Gastrocnemius medialis (tissue), 4 donors: ENCODE measurements at regions not wholly inside any gene's neighbourhood (a gene's known extent, or its start where the extent isn't known, plus 50 kb on each side); places are given as distances from the start of the nearest gene placed in this dataset.

Experiments used
- POLR2A ChIP-seq, 2 donors: fragments of 450-650 bp; IDR thresholded peaks; one replicate each; pipeline ENCODE4 v1.6.1; 2017; ENCODE audit warnings: antibody characterized with exemption in 2 of 2, mild to moderate bottlenecking in 2 of 2, moderate library complexity in 2 of 2
- TF ChIP-seq, protein P1 (sequence below), 5 experiments: fragments of 450-650 bp in 3 of 5; fragments of 200-600 bp in 2 of 5; sonication (generic) in 2 of 5; IDR thresholded peaks in 4 of 5; conservative IDR thresholded peaks in 1 of 5; 1 replicate in 4 of 5; 2 replicates in 1 of 5; pipeline ENCODE4 v1.5.1; 2016 to 2019; ENCODE audit warnings: antibody characterized with exemption in 5 of 5, mild to moderate bottlenecking in 3 of 5, moderate library complexity in 3 of 5

DNA sequence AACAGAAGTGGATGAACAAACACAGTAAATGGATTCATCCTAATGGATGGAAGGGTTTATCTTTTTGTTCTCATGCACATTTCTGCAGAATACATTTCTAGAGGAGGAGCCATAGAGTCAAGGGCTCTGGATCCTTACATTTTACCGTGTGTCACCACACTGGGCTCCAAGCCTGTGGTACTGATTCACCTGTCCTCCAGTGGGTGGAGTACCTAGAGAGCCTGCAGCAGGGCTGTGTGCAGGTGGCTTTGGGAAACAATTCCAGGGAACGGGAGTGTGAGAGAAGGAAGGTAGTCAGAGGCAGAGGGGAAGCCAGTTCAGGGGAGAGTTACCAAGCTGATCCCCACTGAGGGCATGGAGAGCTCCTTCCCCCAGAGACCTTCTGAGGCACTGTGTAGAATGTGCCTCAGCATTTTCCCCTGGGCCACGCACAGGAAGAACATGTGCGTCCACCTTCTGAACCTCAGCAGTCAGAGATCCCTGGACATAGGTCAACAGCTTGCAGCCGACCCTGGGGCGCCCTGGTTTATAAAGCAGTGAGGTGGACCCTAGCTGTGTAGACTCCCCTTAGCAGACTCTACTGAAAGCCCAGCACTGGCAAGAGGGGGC, 85.3 kb upstream of the SLC22A23 start:
- TF ChIP-seq, protein P1, sequence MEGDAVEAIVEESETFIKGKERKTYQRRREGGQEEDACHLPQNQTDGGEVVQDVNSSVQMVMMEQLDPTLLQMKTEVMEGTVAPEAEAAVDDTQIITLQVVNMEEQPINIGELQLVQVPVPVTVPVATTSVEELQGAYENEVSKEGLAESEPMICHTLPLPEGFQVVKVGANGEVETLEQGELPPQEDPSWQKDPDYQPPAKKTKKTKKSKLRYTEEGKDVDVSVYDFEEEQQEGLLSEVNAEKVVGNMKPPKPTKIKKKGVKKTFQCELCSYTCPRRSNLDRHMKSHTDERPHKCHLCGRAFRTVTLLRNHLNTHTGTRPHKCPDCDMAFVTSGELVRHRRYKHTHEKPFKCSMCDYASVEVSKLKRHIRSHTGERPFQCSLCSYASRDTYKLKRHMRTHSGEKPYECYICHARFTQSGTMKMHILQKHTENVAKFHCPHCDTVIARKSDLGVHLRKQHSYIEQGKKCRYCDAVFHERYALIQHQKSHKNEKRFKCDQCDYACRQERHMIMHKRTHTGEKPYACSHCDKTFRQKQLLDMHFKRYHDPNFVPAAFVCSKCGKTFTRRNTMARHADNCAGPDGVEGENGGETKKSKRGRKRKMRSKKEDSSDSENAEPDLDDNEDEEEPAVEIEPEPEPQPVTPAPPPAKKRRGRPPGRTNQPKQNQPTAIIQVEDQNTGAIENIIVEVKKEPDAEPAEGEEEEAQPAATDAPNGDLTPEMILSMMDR (IDR thresholded peaks at IDR 0.05 in 4 of 5, conservative IDR thresholded peaks at IDR 0.05 in 1 of 5): no peak
- TF ChIP-seq POLR2A (IDR thresholded peaks at IDR 0.05): no peak
